ENCODE measurements at regions not wholly inside any gene's neighbourhood (a gene's known extent, or its start where the extent isn't known, plus 50 kb on each side); places are given as distances from the start of the nearest gene placed in this dataset.

DNA sequence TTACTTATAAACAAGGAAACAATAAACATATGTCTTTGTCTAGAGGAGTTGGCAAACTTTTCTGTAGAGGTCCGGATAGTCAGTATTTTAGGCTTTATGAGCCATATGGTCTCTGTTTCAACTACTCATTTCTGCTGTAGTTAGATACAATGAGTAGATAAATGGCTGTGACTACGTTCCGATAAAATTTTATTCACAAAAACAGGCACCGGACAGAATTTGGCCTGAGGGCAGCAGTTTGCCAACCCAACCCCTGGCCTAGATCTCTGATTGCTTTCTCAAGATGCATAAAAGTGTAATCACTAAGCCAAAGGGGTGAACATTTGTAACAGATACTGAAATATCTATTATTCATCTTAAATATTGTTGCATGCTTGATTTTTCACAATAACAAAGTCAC is 123.1 kb upstream of the ESRRG start:
- Histone ChIP-seq H3K36me3 (ENCODE audit: control insufficient read depth in 2 of 2, insufficient read depth in 2 of 2, low read length in 1 of 2) (no peaks in the 10 kb centered on the region), H3K9ac (ENCODE audit: control insufficient read depth, insufficient read depth, low read length) (no peak overlapping the region), H2AFZ (ENCODE audit: control insufficient read depth, low read depth, low read length) (no peak overlapping the region), H3K27me3 (replicated peaks in 1 of 2; ENCODE audit: control insufficient read depth in 2 of 2, insufficient read depth in 2 of 2, low read length in 1 of 2) (no peaks in the 10 kb centered on the region), H3K4me2 (ENCODE audit: control insufficient read depth, insufficient read depth) (no peak overlapping the region), H3K79me2 (ENCODE audit: control insufficient read depth, insufficient read depth, low read length) (no peaks in the 10 kb centered on the region), H3K4me1 (ENCODE audit: control insufficient read depth, insufficient read depth, low read length) (no peaks in the 10 kb centered on the region), H4K20me1 (ENCODE audit: control insufficient read depth, insufficient read depth) (no peaks in the 10 kb centered on the region), H3K4me3 (no peak overlapping the region), H3K9me3 (replicated peaks; ENCODE audit: control insufficient read depth, insufficient read depth, low read length) (no peaks in the 10 kb centered on the region), H3K27ac (ENCODE audit: control insufficient read depth, insufficient read depth) (no peak overlapping the region)
- TF ChIP-seq JUND (IDR thresholded peaks at IDR 0.05; ENCODE audit: low read depth, low read length): no peak
- TF ChIP-seq E2F8 (IDR thresholded peaks at IDR 0.05; ENCODE audit: low read depth, partially characterized antibody): no peak
- TF ChIP-seq HCFC1 (IDR thresholded peaks at IDR 0.05; ENCODE audit: low read length): no peak
- TF ChIP-seq BACH1 (IDR thresholded peaks at IDR 0.05; ENCODE audit: borderline replicate concordance): no peak
- no peak for TF ChIP-seq NR2F1 (conservative IDR thresholded peaks at IDR 0.05)
- TF ChIP-seq NR2C1 (IDR thresholded peaks at IDR 0.05): no peak
- TF ChIP-seq SPI1 (IDR thresholded peaks at IDR 0.05; ENCODE audit: borderline replicate concordance, insufficient read depth, low read depth, low read length): no peak
- TF ChIP-seq SIX5 (IDR thresholded peaks at IDR 0.05; ENCODE audit: low read depth, low read length, severe bottlenecking): no peak
- no peak for TF ChIP-seq ZNF384 (IDR thresholded peaks at IDR 0.05; ENCODE audit: borderline replicate concordance, low read depth, low read length)
- no peak for TF ChIP-seq SMC3 (IDR thresholded peaks at IDR 0.05; ENCODE audit: borderline replicate concordance, low read length)
- TF ChIP-seq RAD51 (IDR thresholded peaks at IDR 0.05): no peak
- TF ChIP-seq ZNF207 (IDR thresholded peaks at IDR 0.05; ENCODE audit: borderline replicate concordance): no peak
- TF ChIP-seq, protein P1, sequence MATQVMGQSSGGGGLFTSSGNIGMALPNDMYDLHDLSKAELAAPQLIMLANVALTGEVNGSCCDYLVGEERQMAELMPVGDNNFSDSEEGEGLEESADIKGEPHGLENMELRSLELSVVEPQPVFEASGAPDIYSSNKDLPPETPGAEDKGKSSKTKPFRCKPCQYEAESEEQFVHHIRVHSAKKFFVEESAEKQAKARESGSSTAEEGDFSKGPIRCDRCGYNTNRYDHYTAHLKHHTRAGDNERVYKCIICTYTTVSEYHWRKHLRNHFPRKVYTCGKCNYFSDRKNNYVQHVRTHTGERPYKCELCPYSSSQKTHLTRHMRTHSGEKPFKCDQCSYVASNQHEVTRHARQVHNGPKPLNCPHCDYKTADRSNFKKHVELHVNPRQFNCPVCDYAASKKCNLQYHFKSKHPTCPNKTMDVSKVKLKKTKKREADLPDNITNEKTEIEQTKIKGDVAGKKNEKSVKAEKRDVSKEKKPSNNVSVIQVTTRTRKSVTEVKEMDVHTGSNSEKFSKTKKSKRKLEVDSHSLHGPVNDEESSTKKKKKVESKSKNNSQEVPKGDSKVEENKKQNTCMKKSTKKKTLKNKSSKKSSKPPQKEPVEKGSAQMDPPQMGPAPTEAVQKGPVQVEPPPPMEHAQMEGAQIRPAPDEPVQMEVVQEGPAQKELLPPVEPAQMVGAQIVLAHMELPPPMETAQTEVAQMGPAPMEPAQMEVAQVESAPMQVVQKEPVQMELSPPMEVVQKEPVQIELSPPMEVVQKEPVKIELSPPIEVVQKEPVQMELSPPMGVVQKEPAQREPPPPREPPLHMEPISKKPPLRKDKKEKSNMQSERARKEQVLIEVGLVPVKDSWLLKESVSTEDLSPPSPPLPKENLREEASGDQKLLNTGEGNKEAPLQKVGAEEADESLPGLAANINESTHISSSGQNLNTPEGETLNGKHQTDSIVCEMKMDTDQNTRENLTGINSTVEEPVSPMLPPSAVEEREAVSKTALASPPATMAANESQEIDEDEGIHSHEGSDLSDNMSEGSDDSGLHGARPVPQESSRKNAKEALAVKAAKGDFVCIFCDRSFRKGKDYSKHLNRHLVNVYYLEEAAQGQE (IDR thresholded peaks at IDR 0.05; ENCODE audit: low read depth, low read length): no peak
- TF ChIP-seq EP300 (IDR thresholded peaks at IDR 0.05; ENCODE audit: borderline replicate concordance in 1 of 2, control insufficient read depth in 1 of 2, low read depth in 2 of 2, low read length in 2 of 2): no peak
- no peak for TF ChIP-seq USF1 (IDR thresholded peaks at IDR 0.05; ENCODE audit: borderline replicate concordance, extremely low read length, insufficient read depth, low read depth, low read length)
- no peak for TF ChIP-seq RAD21 (IDR thresholded peaks at IDR 0.05; ENCODE audit: insufficient read depth, low read depth, low read length)
- TF ChIP-seq ATF7 (IDR thresholded peaks at IDR 0.05; ENCODE audit: low read depth): no peak
- TF ChIP-seq GABPA (IDR thresholded peaks at IDR 0.05; ENCODE audit: low read depth): no peak
- no peak for TF ChIP-seq IKZF1 (conservative IDR thresholded peaks at IDR 0.05)
- no peak for TF ChIP-seq CREB1 (IDR thresholded peaks at IDR 0.05; ENCODE audit: low read depth)
- POLR2A ChIA-PET: no interaction called here
- WGBS (ENCODE audit: insufficient coverage, insufficient replicate concordance, low lambda C conversion rate, missing lambda C conversion rate): 38% methylated on average over 4 of the region's 4 CpGs
- in situ Hi-C loops (cut with MboI) (no loop called here), intact Hi-C loops (cut with micrococcal nuclease; ENCODE audit: unreplicated experiment) (no loop called here)
- SMC1A ChIA-PET (ENCODE audit: uncharacterized antibody, unreplicated experiment): no interaction called here
- CTCF ChIA-PET: no interaction called here
- no TSS peak for BruUV-seq (replicated peaks)
- no peak for DNase-seq (ENCODE audit: low read depth, low spot score)
- no peak for ATAC-seq
- RAD21 ChIA-PET (ENCODE audit: unreplicated experiment): no interaction called here
- no peak for FAIRE-seq

All from GM12878 (cell line).